Uterus (tissue), 2 donors: ENCODE measurements at regions not wholly inside any gene's neighbourhood (a gene's known extent, or its start where the extent isn't known, plus 50 kb on each side); places are given as distances from the start of the nearest gene placed in this dataset.

Experiments used
- CTCF ChIP-seq, 4 experiments: fragments of 200-600 bp in 2 of 4; fragments of 450-650 bp in 2 of 4; sonication (generic) in 2 of 4; IDR thresholded peaks; one replicate each; pipeline ENCODE4 v1.5.1; 2016 to 2019; ENCODE audit warnings: antibody characterized with exemption in 4 of 4, mild to moderate bottlenecking in 2 of 4, moderate library complexity in 1 of 4
- POLR2A ChIP-seq, 2 donors: fragments of 450-650 bp; IDR thresholded peaks; one replicate each; pipeline ENCODE4 v1.6.1; 2016; ENCODE audit warnings: antibody characterized with exemption in 2 of 2, mild to moderate bottlenecking in 1 of 2, moderate library complexity in 1 of 2

GRCh38 chr12:28767836-28768348, 381.2 kb upstream of the FAR2 start:
- TF ChIP-seq POLR2A (IDR thresholded peaks at IDR 0.05): no peak
- TF ChIP-seq CTCF (IDR thresholded peaks at IDR 0.05): no peak
